Stromal cell of bone marrow (primary cell): ENCODE measurements at regions not wholly inside any gene's neighbourhood (a gene's known extent, or its start where the extent isn't known, plus 50 kb on each side); places are given as distances from the start of the nearest gene placed in this dataset.
A peak's percentile ranks its signal among the peaks of the same experiment; 100 is the strongest.

Source experiments
- DNase-seq: peaks from one replicate; pipeline ENCODE4 v3.0.0-alpha.2; 2012; ENCODE audit warnings: low read depth

DNA sequence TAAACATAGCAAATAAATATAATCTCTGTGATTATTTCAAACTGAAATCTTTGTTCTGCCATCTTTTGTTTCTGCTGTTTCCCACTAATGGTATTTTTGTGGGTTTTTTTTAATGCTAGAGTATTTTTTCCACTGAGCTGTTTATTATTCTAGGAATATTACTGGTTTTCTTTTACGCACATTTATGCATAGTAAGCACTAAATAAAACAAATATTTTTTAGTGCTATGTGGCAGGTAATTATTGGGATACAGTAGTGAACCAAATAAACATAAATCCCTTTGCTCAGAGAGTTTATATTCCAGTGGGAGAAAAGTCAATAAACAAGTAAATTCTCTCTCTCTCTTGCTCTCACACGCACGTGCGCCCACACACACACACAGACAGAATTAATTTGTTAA lies 397.4 kb downstream of the PRDM5 start:
- DNase-seq = no peak

DNA sequence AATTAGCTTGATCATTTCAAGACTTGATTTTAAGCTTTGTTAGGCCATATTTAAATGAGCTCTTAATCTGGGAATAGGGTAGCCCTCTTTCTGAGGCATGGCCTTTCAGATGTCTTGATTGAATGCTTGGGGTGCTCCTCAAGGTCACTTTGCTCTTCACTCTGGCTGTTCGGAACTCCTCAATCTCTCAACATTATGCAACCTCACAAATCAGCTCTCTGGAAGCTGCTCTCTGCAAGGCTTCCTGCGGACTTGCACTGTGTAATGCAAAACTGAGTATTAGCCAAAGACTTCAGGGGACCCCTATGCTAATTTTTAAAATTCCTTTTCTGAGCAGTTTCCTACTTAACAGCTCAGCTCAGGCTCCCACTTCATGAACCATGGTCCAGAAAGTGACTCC lies 398.3 kb downstream of the PRDM5 start:
- DNase-seq = no peak

DNA sequence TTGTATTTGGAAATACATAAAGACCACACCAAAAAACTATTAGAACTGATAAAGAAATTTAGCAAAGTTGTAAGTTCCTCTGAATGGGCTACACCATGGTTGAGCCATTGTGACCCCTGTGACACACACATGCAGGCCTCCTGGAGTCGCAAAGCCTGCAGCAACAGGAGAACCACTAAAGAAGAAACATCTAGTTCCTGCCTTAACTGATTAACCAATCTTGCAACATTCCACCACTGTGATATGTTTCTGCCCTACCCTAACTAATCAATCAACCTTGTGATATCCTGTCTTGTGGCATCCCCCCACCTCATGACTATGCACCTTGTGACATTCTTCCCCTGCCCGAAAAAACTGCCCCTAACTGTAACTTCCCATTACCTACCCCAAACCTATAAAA lies 401.8 kb downstream of the PRDM5 start:
- DNase-seq = no peak

DNA sequence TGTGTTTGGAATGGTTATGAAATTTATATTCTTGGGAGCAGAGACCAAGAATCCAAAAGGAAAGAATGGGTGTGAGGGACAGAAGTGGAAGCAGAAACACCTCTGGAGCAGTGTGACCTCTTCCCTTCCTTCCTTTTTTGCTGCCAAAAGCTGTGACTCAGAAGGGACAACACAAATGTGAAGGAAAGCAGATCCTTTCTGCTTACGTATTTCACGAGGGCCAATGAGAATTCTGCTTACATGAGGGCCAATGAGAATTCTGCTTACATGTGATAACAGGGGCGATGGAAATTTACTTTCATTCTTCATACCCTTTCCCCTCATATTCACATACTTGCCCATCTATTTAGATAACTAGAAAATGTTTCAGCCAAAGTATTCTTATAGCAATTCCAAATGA lies 404.6 kb downstream of the PRDM5 start:
- peak; percentile 84 for DNase-seq

DNA sequence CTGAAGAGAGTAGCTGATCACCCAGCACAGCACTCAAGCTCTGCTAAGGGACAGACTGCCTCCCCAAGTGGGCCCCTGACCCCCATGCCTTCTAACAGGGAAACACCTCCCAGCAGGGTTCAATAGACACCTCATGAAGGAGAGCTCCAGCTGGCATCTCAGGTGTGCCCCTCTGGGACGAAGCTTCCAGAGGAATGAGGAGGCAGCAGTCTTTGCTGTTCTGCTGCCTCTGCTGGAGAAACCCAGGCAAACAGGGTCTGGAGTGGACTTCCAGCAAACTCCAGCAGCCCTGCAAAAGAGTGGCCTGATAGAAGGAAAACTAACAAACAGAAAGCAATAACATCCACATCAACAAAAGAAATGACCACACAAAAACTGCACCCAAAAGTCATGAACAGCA lies 412.8 kb downstream of the PRDM5 start:
- no peak for DNase-seq

DNA sequence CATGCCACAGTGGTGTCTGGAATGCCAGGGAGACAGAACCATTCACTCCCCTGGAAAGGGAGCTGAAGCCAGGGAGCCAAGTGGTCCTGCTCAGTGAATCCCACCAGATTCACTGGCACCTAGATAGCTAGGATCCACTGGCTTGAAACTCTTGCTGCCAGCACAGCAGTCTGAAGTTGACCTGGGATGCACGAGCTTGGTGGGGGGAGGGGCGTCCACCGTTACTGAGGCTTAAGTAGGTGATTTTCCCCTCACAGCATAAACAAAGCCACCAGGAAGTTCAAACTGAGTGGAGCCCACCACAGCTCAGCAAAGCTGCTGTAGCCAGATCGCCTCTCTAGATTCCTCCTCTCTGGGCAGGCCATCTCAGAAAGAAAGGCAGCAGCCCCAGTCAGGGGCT lies 413.3 kb downstream of the PRDM5 start:
- no peak for DNase-seq

DNA sequence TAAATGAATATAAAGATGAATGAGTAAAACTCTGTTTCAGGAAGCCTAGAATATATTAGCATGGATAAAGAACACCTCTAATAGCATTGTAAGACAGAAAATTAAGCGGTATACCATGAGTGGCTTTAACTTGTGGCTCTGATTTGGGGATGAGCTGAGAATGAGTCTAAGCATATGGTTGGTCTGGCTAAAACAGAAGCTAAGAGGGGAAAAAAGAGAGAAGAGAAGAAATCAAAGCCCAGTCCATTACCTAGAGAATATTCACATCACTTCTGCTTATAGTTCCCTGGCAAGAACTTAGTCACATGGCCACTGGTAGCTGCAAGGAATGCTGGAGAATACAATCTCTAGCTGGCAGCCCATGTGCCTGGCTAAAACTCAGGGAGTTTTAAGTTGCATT lies 414.5 kb downstream of the PRDM5 start:
- no peak for DNase-seq

DNA sequence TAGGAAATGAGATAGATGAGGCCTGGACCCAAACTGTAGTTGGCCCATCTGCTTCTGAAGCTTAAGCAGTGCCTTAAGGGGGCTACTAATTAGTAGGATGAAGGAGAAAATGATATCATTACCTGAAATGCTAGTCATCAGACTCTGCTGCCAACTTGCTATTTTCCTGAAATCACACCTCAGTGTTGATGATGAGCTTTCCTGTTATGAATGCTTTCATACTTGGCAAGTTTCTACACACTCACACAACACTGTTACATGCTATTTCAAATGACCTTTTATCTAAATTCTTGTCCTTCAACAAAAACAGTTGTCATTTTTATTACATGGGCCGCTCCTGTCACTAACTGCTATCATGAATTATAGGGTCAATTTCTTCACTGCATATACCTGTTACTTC lies 416.0 kb downstream of the PRDM5 start:
- no peak for DNase-seq

DNA sequence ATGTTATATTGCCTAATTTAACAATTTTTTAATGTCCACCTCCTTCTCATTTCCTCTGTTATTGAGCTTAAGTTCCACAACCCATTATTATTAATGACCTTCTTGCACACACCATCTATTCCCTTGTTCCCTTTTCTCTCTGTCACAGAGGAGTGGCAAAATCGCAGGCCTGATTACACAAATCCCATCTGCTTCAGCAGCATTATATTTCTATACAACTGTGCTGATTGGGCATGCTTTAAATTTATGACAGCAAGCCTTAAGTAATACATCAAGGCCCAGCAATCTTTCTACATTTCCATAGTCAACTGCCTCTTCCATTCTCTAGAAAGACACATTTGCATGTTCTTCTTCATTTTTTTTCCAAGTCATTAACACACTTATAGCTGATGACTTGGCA lies 423.8 kb downstream of the PRDM5 start:
- no peak for DNase-seq

DNA sequence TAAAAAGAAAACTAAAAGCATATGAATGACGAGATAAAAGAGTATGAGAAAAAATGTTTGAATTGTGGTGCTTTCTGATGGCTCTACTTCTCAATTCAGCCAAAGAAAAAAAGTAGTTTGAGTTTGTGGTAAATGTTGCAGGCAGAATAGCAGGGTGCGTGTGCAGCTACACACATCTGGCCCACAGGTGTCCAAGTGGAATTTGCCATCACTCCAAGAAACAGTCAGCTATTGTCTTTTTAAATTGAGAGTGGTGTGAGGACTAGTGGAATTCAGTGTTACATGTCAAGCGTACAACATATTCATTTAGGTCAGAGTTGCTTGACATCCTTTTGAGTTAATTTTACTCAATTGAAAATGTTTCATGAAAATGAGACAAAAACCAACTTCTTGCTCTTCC lies 424.8 kb upstream of the MAD2L1 start:
- no peak for DNase-seq

DNA sequence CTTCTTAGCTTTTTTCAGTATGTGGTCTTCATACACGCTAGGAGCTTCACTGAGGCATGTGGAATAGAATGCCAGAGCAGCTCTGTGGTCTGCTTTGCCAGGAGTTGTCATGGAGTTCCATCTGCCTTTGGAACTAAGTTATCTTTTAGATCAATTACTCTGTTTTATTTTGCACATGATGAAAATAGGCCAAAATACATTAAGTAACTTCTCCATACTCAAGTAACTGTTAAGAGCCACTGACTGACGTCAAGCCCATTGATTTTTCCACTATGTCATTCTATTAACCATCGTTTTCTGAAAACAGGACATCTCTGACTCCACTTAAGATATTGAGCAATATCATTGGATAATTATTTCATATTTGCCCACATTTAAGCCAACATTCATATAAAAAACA lies 415.1 kb upstream of the MAD2L1 start:
- DNase-seq = peak; percentile 9

DNA sequence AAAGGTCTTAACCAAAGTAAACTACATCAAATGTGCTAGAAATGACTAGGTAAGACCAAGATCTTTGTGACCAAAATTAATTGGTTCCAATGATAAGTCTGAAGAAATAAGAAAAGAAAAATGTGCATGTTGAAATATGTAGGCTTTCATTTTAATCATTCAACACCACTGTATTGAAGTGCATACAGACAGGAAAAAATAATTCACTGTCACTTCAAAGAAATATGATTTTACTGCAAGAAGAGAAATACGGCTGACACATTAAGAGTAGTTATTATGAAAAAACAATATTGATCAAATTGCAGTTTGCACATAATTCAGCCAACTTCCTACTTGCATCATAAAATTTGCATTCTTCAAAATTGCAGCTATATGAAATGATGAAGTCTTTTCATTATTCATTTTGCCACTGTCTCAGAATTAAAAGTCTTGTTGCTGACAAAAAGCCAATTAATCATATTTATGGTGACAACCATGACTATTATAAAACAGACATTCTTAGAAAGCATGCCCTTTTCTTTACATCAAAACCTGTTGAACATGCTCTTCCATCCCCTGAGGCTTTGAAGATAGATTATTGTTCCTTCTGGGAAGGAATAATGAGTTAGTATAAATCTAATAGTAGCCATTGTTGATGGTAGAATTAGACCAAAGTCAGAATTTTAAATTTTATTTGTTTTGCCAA lies 405.9 kb upstream of the MAD2L1 start:
- no peak for DNase-seq

DNA sequence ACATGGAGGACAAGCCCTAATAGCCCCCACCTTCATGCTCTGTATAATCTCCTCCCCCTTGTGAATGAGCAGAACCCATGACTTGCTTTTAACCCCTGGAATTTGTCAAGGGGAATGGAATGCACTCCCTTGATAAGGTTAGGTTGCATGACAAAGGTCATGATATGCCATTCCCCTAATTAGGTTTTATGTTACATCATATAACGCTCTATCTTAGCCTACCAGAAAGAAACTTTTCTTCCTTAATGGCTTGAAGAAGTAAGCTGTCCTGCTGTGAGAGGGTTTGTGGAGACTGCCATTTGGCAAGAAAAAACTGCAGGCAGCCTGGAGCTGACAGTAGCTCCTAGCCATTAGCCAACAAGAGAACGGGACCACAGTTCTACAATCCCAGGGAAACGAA lies 399.8 kb upstream of the MAD2L1 start:
- no peak for DNase-seq

DNA sequence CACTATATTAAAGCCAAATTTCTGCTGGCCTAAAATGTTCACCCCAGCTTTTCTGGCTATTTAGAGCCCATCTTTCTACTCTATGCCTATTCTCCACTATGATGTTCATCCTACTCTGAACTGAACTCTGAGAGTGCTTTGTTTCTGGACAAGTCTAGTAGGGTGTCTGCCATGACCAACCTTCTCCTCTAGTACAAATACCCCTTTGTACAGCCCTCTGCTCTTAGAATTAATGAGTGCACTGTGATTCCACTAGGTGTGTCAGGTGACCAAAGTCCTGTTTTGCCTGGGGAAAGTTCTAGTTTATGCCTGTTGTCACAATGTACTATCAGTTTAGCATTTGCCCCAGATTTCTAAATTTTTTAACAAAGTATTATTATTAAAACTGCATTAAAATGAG lies 388.1 kb upstream of the MAD2L1 start:
- no peak for DNase-seq

DNA sequence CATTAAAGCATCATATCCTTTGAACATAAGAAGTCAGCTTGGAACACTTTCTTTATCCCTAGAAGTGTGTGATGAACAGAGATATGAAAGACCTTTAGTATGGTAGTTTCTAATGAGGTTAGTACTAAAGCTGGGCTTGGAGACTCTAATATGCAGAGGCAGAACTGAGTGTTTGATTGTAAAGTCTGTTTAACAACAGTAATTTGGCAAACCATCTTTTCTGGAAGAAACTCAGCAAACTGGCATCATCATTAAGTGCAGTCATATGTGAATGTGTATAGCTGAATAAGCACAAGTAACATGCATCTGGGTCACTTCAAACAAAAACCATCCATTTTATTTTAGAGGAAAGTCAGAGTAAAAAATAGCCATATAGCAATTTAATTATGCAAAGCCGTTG lies 385.9 kb upstream of the MAD2L1 start:
- DNase-seq = no peak

DNA sequence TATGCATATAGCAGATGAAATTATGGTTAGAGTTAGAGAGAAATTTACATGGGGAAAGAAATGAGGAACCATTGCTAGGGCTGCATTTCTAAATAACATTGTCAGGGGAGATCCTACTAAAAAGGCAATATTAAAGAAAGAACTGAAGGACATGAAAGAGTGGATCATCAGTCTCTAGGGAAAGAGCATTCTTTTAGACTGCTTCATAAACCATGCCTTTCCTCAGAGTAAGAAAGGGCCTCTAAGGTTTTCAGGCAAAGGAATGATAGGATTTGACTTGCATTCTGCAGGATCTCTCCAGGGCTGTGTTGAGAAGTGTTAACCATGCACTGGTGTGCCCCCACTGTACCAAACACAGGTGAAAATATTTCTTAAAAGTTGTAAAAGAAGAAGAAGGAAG lies 385.4 kb upstream of the MAD2L1 start:
- peak; percentile 52 for DNase-seq

DNA sequence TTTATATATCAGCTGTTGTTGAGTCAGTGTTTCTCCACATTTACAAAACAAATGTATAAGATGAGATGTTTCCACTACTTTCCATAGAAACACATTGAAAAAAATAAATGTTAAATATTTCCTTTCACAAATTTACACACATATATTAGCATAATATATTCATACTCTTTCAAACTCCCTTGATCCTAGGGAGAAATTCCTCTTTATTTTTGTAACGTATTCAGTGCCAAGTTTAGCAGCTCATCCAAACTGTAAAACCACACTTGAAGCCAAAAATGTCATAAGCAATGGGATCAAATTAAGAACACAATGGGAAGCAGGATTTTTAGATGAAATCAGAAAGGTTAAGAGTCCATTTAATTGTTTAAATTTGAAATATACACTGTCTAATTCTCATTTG lies 381.1 kb upstream of the MAD2L1 start:
- DNase-seq = no peak

DNA sequence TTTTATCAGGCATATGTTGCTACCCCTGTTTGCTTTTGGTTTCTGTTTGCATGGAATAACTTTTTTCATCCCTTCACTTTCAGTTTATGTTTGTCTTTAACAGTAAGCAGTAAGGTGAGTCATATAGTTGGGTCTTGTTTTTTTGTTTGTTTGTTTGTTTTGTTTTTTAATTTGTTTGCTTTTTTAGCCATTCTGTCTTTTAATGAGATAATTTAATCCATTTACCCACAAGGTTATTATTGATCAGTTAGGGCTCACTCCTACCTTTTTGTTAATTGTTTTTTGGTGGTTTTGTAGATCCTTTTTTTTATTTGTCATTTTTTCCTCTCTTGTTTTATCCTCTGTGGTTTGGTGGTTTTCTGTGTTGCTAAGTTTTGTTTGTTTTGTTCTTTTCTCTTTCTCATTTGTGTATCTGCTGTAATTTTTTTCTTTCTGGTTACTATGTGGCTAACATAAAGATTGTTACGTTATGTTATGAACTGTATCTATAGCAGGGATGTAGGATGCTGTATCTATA lies 379.5 kb upstream of the MAD2L1 start:
- DNase-seq = no peak

DNA sequence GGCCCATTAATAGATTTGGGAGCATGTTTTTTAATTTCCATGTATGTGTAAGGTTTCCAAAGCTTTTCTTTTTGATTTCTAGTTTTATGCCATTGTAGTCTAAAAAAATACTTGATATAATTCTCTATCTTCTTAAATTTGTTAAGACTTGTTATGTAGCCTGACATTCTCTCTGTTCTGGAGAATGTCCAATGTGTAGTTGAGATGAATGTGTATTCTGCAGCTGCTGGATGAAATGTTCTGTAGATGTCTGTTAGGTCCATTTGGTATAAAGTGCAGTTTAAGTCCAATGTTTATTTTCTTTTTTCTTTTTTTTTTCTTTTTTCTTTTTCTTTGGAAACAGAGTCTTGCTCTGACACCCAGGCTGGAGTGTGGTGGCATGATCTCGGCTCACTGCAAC lies 378.5 kb upstream of the MAD2L1 start:
- DNase-seq = no peak

DNA sequence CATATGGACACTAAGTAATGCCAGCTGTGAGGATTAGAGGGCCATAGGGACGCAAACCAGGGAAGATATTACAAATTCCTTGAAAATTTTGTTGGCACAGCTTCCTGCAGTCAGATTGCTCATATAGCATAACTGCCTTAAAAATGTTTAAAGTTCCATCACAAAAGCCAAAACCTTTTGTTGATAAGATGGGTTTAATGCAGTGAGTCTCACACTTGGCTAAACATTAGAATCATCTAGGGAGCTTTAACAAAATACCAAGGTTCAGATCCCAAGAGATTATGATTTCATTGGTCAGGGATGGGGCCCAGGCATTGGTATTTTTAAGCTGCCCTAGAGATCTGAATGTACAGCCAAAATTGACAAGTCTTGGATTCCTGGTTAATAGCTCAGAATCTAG lies 376.5 kb upstream of the MAD2L1 start:
- DNase-seq = peak; percentile 83

DNA sequence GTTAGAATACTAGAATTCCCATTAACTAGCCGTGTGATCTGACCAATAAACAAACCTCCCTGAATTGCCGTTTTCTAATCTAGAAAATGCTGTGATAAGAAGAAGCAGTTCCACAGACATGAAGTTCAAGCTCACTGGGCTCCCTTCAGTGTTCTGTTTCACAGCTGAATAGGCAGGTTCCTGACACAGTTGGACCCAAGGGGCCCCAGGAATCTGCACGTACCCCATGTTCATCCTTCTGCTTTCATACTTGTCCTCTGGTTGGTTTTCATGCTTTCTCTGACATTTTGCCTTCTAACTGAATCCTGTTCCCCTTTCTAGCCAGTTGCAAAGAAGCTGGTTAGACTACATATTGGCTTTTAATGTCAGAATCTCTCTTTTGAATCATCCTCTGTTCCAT lies 374.1 kb upstream of the MAD2L1 start:
- no peak for DNase-seq

DNA sequence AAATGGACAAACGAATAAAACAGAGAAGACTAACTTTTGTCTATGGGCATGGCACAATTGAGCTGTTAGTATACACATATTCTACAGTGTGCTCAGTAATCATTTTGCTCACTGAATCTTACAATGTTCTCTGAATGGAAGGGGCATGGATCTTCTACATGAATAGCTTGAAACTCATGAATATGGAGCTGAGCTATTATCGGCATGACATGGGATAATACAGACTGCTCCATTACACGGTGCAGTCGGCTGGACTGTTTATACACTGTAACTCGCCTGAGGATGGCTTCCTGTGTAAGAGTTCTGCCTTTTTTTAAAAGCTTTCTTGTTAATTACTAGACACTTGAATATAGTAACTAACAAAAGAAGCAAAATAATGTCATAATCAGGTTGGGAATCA lies 368.5 kb upstream of the MAD2L1 start:
- no peak for DNase-seq

DNA sequence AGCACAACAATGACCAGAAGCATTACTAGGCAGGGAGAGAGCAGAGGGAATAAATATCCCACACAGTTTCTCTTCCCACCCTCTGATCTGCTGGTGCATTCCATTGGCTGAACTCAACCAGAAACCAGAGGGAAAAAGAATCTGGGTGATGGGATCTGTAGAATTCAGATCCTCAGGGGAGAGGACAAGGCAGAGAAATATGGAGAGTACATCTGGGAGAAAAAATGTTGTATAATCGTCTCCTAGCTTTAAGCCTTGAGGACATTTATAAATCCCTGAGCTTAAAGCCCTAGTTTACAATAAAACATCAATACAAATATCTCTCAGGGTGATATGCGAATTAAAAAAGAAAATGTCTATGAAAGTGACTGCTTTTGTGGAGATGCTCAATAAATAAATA lies 368.1 kb upstream of the MAD2L1 start:
- DNase-seq = no peak

DNA sequence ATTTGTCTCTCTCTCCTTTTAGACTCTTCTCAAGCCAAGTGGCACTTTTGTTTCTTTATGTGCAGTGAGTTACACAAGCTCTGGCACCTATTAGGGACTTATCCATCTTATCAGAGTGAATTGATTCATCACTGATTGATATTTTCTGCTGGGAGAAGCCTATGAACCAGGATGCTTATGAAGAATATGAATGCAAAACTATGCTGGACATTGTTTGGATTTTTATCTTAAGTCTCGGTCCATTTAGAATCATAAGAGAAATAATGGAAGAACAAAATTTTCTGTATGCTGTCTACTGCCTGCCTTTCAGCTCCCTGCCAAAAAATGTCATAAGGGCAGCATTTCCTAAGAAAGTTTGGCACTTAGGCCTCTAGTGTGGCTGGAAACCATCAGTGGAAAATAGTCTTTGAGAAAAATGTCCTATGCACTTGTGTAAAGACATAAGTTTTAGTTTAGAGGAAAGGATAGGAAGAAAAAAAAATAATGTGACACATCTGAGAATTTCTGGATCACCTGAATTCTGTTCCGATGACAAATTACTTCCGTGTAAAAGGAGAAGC lies 365.7 kb upstream of the MAD2L1 start:
- DNase-seq = peak; percentile 35
